ENCODE measurements at regions not wholly inside any gene's neighbourhood (a gene's known extent, or its start where the extent isn't known, plus 50 kb on each side); places are given as distances from the start of the nearest gene placed in this dataset.

- no peak for TF ChIP-seq CTCF (IDR thresholded peaks at IDR 0.05; ENCODE audit: insufficient read depth, low read depth, low read length)
- DNase-seq (ENCODE audit: low read depth) = no peak
- no peaks in the 10 kb centered on the region for H3K27me3 ChIP-seq (ENCODE audit: control insufficient read depth, insufficient read depth, low read length)
- no peak overlapping the region for H3K4me3 ChIP-seq (ENCODE audit: low read depth, low read length)
- ChIA-PET CTCF (interaction anchor here (0.5 kb wide), 1 partner anchor 112 kb away, joined by 3 read pairs; no protein-coding TSS in a partner anchor), POLR2A (no interaction called here)
- H3K36me3 ChIP-seq (ENCODE audit: control insufficient read depth, insufficient read depth, low read length) = no peaks in the 10 kb centered on the region
Observed at GRCh38 chr2:200144571-200144970, 161.9 kb upstream of the SPATS2L start.

GRCh38 chr2:200146501-200146900 lies 160.0 kb upstream of the SPATS2L start:
- no peak for TF ChIP-seq CTCF (IDR thresholded peaks at IDR 0.05; ENCODE audit: insufficient read depth, low read depth, low read length)

GRCh38 chr2:200147371-200147770 lies 159.1 kb upstream of the SPATS2L start:
- no peaks in the 10 kb centered on the region for H3K36me3 ChIP-seq (ENCODE audit: control insufficient read depth, insufficient read depth, low read length)
- no peak for TF ChIP-seq CTCF (IDR thresholded peaks at IDR 0.05; ENCODE audit: insufficient read depth, low read depth, low read length)
- H3K4me3 ChIP-seq (ENCODE audit: low read depth, low read length) = no peak overlapping the region
- H3K27me3 ChIP-seq (ENCODE audit: control insufficient read depth, insufficient read depth, low read length) = no peaks in the 10 kb centered on the region
- DNase-seq (ENCODE audit: low read depth) = no peak
- POLR2A ChIA-PET = no interaction called here
- CTCF ChIA-PET = interaction anchor here (1.3 kb wide), 2 partner anchors 10 to 59 kb away, joined by 4 to 6 read pairs; no protein-coding TSS in a partner anchor

More at GRCh38 chr2:200146501-200146900, 160.0 kb upstream of the SPATS2L start:
- Histone ChIP-seq H3K4me3 (ENCODE audit: low read depth, low read length) (no peak overlapping the region), H3K27me3 (ENCODE audit: control insufficient read depth, insufficient read depth, low read length) (no peaks in the 10 kb centered on the region), H3K36me3 (ENCODE audit: control insufficient read depth, insufficient read depth, low read length) (no peaks in the 10 kb centered on the region)
- POLR2A ChIA-PET = no interaction called here
- DNase-seq (ENCODE audit: low read depth) = no peak
- CTCF ChIA-PET = no interaction called here

GRCh38 chr2:200148366-200148765 lies 158.1 kb upstream of the SPATS2L start:
- Histone ChIP-seq H3K36me3 (ENCODE audit: control insufficient read depth, insufficient read depth, low read length) (no peaks in the 10 kb centered on the region), H3K4me3 (ENCODE audit: low read depth, low read length) (no peak overlapping the region), H3K27me3 (ENCODE audit: control insufficient read depth, insufficient read depth, low read length) (no peaks in the 10 kb centered on the region)
- no peak for DNase-seq (ENCODE audit: low read depth)
- POLR2A ChIA-PET = no interaction called here
- CTCF ChIA-PET = interaction anchor here (0.5 to 1.3 kb wide), 3 partner anchors 11 to 160 kb away, joined by 3 to 6 read pairs (median 4); no protein-coding TSS in a partner anchor
- no peak for TF ChIP-seq CTCF (IDR thresholded peaks at IDR 0.05; ENCODE audit: insufficient read depth, low read depth, low read length)

- Histone ChIP-seq H3K27me3 (ENCODE audit: control insufficient read depth, insufficient read depth, low read length) (no peaks in the 10 kb centered on the region), H3K4me3 (ENCODE audit: low read depth, low read length) (no peak overlapping the region), H3K36me3 (ENCODE audit: control insufficient read depth, insufficient read depth, low read length) (no peaks in the 10 kb centered on the region)
- DNase-seq (ENCODE audit: low read depth) = no peak
- POLR2A ChIA-PET = no interaction called here
- CTCF ChIA-PET = no interaction called here
- no peak for TF ChIP-seq CTCF (IDR thresholded peaks at IDR 0.05; ENCODE audit: insufficient read depth, low read depth, low read length)
Observed at GRCh38 chr2:200150411-200151086, 155.9 kb upstream of the SPATS2L start.
